HG02642 (cell line): ENCODE measurements at regions not wholly inside any gene's neighbourhood (a gene's known extent, or its start where the extent isn't known, plus 50 kb on each side); places are given as distances from the start of the nearest gene placed in this dataset.

Source experiments
- ATAC-seq: cut with Tn5 transposase; IDR thresholded peaks from one replicate; pipeline ENCODE4 v1.9.1; 2021; ENCODE audit warnings: mild to moderate bottlenecking; ENCODE audit not compliant: unreplicated experiment, poor library complexity

DNA sequence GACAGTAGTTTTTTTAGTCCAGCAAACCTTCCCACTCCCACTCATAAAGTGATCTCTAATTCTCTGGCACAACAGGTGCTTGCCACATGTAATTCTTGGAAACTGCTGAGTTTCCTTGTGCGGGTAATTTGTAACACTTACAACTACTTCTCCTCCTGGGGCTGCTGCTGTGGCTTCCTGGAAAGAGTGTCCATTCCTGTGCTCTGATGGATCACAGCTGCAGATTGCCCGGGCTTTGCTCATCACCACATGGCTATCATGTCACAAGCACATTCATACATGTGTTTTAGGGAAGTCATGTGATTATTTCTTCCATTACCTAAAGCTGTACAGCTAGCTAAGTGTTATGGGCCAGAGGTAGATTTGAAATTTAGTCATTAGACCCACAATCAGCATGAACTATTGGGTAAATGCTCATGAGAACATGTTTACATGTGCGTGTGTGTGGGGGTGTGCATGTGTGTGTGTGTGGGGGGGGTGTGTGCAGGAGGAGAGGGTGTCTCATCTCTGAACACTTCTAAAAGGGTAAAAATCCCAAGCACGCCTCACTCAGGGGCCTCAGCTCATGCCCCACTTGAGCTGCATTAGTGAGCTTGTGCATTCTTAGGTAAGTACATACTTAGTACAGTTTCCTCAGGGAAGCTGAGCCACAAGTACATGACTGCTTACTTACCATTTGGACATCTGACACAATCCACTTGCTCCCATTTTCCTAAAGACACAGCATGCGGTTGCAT lies 118.1 kb upstream of the CCDC112 start:
- no peak for ATAC-seq

DNA sequence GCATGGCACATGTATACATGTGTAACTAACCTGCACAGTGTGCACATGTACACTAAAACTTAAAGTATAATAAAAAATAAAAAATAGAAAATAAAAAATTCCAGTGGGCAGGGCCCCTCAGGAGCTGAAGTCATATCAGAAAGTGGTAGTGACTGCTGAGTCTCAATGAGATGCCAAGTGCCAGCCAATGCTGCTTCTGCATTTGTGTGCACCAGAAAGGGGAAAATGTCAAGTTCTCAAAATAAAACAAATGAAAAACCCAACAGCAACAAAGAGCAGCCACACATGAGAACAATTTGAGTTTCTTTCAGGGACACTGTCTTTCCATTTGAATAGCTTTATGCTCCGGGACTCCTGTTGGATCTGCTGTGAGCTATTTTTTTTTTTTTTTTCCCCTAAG lies 117.2 kb upstream of the CCDC112 start:
- no peak for ATAC-seq

GRCh38 chr5:115409094-115409493 lies 112.6 kb upstream of the CCDC112 start:
- no peak for ATAC-seq

DNA sequence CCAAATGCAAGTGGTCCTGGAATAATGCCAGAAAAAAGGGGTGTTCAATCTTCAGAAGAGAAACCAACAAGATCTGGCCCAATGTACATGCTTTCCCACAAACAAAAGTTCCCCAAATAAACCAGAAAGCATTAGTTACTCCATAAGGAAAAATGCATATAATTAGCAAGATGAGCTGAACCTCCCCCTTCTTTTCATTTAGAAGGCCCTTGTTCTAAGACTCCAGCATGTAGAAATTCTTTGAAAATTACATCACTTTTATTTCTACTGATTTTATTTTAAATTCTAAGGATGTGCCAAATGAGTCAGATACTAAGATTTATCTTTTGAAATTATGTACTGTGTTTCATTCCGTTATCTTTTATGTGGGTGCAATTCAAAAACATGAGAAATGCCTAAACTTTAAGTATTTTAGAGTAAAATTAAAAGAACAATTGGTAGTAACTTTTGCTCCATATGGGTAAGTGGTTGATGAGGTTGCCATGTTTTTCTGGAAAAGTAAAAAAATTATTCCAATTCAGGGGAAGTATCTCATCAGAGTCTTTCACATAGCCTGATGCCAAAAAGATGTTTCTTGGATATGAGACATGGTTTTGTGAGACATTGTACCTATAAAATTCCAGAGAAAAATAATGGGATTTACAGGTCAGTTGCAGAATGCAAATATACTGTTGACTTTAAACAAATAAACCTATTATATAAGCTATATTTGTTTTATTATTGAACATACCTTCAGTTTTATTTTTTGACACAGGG lies 106.5 kb upstream of the CCDC112 start:
- no peak for ATAC-seq

DNA sequence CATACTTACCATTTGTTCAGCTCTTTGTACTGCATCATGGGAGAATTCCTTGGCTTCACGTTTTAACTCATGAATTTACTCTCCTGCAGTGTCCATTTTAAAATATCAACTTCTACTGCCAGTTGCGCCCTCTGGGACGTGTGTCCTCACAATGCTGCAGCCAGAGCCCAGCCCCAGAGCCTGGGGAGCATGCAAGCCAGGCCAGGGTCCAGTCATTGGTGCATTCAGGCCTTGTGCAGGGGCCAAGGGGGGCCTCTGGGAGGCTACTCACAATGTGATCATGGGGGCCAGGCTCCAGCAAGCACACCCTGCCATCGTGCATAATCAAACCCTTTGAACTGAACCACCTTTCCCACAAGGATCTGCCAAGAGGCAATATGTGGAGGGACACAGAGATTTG lies 105.6 kb upstream of the CCDC112 start:
- ATAC-seq: no peak

DNA sequence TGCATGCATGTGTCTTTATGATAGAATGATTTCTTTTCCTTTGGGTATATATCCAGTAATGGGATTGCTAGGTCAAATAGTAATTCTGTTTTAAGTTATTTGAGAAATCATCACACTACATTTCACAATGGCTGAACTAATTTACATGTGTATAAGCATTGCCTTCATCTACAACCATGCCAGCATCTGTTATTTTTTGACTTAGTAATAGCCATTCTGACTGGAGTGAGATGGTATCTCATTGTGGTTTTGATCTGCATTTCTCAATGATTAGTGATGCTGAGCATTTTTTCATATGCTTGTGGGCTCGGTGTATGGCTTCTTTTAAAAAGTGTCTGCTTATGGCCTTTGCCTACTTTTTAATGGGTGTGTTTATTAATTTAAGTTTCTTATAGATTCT lies 102.3 kb upstream of the CCDC112 start:
- no peak for ATAC-seq

GRCh38 chr5:115396688-115397087 lies 100.2 kb upstream of the CCDC112 start:
- ATAC-seq: no peak

- no peak for ATAC-seq
Observed at GRCh38 chr5:115396081-115396480, 99.6 kb upstream of the CCDC112 start.

DNA sequence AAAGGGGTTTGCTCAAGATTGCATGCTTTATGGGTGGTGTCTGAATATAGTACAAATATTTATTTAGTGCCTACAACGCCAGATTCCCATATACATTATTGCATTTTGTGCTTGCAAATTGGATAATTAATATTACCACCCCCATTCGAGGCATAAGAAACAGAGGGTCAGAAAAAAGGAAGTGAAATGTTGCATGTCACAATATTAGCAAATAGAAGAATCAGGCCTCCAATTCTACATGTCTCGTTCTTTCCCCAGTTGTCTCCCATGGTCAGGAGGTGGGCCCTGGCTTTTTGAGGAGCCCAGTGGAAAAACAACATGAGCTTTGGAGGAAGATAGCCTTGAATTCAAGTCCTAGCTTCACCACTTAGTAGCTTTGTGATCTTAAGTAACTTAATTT lies 98.1 kb upstream of the CCDC112 start:
- no peak for ATAC-seq

DNA sequence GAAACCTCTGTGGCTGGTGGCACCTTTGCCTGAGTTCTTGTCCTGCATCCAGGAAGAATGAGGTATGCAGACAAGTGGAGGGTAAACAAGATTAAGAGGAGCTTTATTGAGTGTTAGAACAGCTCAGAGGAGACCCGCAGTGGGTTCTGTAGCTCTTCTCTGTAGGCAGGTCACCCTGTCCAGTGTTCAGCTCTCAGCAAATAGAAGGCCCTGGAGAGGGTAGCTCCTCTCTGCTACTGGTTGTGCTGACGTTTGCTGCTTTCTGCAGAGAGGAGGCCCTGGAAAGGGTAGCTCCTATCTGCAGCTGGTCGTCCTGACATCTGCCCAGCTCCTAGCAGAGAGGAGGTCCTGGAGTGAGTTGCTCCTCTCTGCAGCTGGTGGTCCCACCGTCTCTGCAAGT lies 96.8 kb upstream of the CCDC112 start:
- no peak for ATAC-seq

DNA sequence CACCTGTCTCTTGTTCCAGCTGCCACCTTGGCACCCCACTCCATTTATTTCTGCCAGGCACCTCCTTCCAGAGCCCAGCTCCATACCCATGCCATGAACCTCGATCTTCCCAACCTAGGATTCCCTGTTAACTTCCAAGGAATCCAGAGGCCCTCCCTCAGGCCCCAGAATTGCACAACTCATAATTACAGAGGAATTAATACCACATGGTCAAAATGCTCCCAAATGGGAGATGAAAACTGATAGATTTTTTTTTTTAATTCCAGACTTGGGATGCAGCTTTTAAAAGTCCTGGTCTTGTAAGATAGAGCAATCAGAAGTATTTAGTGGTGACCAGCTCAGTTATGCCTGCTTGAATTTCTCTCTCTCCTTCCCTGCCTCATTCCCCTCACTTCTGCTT lies 96.2 kb upstream of the CCDC112 start:
- ATAC-seq: no peak

- no peak for ATAC-seq
Observed at GRCh38 chr5:115391780-115392179, 95.3 kb upstream of the CCDC112 start.

DNA sequence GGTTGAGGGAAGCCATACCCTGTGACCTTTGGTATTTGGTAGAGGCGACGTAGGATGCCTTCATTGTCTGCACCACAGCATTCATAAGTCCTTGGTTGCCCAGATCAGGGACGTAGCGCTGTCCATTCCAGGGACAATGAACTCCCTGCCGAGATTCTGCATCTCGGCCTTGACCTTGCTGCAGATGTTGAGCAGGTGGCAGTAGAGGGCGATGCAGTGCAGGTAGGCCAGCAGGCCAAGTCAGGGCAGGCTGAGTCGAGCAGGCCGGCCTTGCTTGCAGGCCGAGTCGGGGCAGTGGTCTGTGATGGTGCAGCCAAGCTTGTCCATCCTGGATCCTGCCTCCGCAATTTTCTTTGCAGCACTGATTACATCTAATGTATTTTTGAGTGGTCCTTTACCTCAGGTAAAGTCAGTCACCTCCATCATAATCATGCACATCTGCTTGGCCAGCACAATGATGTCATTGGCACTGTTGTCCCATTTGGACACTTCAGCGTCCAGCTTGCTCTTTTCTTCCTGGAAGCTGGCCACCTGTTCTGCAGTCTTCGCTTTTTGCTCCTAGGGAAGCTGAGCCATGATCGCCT lies 93.4 kb upstream of the CCDC112 start:
- ATAC-seq: no peak

GRCh38 chr5:115389034-115389798 lies 92.8 kb upstream of the CCDC112 start:
- ATAC-seq: no peak

GRCh38 chr5:115388240-115388639 lies 91.8 kb upstream of the CCDC112 start:
- no peak for ATAC-seq

DNA sequence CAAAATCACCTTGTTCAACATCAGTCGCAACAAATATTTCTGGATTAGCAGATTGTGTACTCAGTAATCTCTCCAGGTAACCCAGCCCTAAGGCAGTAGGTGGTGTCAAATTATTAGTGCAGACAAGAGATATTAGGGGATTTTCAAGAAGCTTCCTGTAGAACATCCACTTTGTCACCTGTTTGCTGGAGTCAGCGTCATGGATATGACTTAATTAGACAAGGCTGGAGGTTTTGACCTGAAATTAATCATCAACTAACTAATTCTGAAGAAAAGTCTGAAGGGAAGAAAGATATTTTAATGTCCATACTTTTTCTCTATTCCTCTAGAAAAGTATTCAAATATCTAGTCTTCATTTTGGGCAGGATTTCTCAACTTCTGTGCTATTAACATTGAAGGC lies 91.4 kb upstream of the CCDC112 start:
- ATAC-seq: no peak

GRCh38 chr5:115386657-115387056 lies 90.2 kb upstream of the CCDC112 start:
- no peak for ATAC-seq

DNA sequence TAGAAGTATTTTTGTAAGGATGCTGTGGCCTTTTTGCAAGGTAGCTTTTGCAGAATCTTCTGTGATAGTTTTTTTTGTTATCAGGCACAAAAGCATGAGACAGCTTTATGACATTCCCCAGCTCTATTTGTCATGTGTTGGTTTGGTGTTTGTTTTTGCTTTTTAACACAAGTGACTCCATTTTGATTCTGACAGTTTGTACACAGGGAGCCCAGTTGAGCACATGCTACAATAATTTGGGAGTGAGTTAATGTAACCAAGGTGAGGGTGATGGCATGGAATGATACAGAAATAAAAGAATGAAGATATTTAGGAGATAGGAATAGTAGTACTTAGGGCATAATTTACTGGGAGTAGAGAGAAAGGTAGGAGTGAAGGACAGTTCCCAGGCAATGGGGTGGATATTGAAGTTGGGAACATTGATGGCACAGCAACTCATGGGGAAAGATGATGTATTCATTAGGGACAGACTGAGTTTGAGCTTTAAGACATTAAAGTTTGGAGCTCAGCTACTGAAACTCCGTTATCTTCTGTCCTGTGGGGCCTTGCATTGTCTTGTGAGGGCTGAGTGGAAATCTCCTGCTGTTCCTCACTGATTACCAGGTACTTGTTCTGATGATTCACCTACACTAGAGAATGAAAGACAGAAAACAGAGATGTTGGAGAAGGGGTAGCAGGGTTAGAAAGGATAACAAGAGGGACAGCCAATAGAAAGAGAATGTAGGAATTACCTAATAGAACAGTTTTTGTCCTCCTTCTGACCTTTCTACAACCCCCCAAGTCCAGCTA lies 88.3 kb upstream of the CCDC112 start:
- ATAC-seq: no peak

DNA sequence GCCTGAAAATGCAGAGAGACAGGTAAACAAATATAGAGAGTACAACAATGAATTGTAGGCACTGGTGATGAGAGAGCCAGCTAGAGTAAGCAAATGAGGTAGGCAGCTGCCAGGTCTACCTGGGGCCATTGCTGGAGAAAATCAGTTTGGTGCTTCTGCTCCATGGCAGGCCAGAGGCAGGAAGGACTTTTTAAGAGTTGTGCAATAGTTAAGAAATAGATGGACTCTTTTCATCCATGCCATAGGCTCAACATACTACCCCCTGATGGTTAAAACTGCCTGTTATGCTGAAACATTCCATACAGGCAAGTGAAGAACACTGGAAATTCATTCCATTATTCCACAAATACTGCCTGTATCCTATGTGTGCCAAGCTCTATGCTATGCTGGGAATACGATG lies 86.5 kb upstream of the CCDC112 start:
- no peak for ATAC-seq
